Mucosa of rectum (tissue), 2 donors: ENCODE measurements at regions not wholly inside any gene's neighbourhood (a gene's known extent, or its start where the extent isn't known, plus 50 kb on each side); places are given as distances from the start of the nearest gene placed in this dataset.
A peak's percentile ranks its signal among the peaks of the same experiment; 100 is the strongest.

ENCODE experiments used
- H3K27ac ChIP-seq, 2 donors: one replicate each; pipeline ENCODE4 v1.7.0; 2013; ENCODE audit warnings: inconsistent platforms in 2 of 2, low read depth in 2 of 2, low read length in 2 of 2
- H3K27me3 ChIP-seq, 2 donors: one replicate each; pipeline ENCODE4 v1.7.0; 2013; ENCODE audit warnings: low read length in 2 of 2; ENCODE audit not compliant: control insufficient read depth in 2 of 2, insufficient read depth in 2 of 2
- H3K36me3 ChIP-seq, 2 donors: one replicate each; pipeline ENCODE4 v1.7.0; 2013; ENCODE audit warnings: low read length in 2 of 2; ENCODE audit not compliant: control insufficient read depth in 2 of 2, insufficient read depth in 2 of 2
- H3K4me1 ChIP-seq, 2 donors: one replicate each; pipeline ENCODE4 v1.7.0; 2013; ENCODE audit warnings: low read length in 2 of 2, mild to moderate bottlenecking in 1 of 2; ENCODE audit not compliant: control insufficient read depth in 2 of 2, insufficient read depth in 2 of 2
- H3K4me3 ChIP-seq, 2 donors: one replicate each; pipeline ENCODE4 v1.7.0; 2013; ENCODE audit warnings: low read length in 2 of 2
- H3K9ac ChIP-seq, 2 donors: one replicate each; pipeline ENCODE4 v1.7.0; 2013; ENCODE audit warnings: low read length in 2 of 2, low read depth in 1 of 2, mild to moderate bottlenecking in 1 of 2
- H3K9me3 ChIP-seq, 2 donors: one replicate each; pipeline ENCODE4 v1.7.0; 2013; ENCODE audit warnings: low read length in 2 of 2; ENCODE audit not compliant: control insufficient read depth in 2 of 2
- donor health status: healthy.
- donor health status: Normal muscosa, but diverticular disease.

DNA sequence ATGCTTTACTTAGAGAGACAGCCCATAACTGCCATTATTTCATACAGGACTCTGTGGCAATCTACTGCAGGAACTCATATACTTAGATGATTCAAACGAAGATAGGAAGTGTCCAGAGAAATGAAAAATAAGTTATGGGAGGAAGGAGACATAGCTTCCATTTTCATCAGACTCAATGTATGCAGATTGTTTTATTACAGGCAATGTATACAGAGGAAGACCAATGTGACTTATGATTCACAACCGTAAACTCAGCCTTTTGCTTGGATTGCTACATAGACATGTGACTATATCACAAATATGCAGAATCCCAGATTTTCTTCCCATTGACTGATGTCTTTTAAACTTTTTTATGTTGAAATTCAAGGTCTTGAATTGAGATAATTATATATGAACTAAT is 793.4 kb downstream of the SATB2 start:
- Histone ChIP-seq H3K27ac (peak overlapping the region in 1 of 2 donors; percentile 22), H3K36me3 (no peaks in the 10 kb centered on the region), H3K9me3 (no peaks in the 10 kb centered on the region), H3K9ac (no peak overlapping the region), H3K4me1 (peaks cover 1 to 6% of the 10 kb centered on the region in 2 donors), H3K4me3 (no peak overlapping the region), H3K27me3 (no peaks in the 10 kb centered on the region)

DNA sequence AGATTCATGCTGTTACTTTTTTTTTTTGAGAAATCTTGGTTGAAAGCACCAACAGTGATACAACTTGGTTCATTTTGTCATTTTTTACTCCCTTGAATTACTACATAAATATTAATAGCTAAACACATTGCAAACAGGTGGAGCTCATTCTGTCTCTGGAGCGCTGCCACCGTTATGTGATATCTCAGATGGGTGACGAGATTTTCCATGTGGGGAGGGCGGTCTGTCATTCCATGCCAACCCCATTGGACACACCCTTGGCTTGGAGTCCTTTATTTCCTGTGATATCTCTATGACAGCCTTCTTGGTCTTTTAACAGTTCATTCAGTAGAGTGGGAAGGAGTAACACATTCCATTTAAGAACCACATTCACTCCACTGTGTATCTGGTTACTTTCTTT is 794.8 kb downstream of the SATB2 start:
- Histone ChIP-seq H3K27ac (no peak overlapping the region), H3K4me1 (peaks cover 7 to 8% of the 10 kb centered on the region in 2 donors), H3K27me3 (no peaks in the 10 kb centered on the region), H3K9me3 (no peaks in the 10 kb centered on the region), H3K4me3 (no peak overlapping the region), H3K9ac (no peak overlapping the region), H3K36me3 (no peaks in the 10 kb centered on the region)

DNA sequence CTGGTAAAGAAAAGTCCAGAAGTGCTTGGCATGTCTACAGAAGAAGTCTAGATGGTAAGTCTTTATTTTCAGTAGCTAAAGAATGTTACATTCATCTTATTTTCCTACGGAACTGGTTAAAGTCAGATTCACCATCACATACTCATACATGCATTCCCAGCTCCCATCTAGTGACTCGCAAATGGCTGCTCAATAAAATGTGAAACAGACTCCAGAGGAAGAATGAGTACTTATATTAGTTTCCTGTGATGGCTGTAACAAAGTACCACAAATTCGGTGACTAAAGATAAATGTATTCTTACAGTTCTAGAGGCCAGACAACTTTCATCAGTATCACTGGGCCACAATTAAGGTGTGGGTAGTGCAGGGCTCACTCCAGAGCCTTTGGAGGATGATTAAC is 797.2 kb downstream of the SATB2 start:
- Histone ChIP-seq H3K27me3 (no peaks in the 10 kb centered on the region), H3K4me1 (peaks cover 7 to 13% of the 10 kb centered on the region in 2 donors), H3K36me3 (no peaks in the 10 kb centered on the region), H3K4me3 (no peak overlapping the region), H3K27ac (no peak overlapping the region), H3K9ac (no peak overlapping the region), H3K9me3 (no peaks in the 10 kb centered on the region)

DNA sequence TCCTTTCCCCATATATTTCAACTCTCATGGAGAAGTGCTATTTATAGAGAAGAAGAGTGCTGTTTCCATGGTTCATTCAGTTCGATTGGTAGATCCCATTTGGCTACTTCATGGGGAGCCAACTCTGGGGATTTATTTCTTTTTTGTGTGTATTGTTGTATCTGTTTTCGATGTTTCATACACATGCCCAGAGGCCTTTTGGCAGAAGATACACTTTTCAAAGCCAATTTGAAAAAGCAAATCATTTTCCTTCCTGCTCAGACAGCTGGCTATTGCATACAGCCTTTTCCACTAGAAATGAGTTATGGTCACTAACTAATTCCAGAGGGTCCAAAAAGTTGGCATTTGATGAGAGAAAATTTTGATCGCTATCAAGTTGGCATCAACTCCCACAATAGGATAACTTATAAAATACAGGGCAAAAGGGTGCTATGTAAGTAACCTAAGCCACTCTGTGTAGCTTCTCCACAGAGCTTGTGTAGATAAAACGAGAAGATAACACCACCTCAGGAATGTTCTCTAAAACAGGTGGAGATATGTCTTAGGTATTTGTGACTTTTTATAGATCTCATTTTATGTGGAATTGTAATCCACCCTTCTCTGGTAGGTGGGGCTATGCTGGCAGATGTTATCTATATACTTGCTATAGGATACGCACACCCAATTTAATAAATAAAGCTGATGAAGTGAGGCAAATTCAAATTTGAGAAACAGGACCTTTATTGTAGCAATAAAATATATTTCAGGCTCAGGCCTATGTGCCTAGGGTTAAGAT is 798.5 kb downstream of the SATB2 start:
- Histone ChIP-seq H3K36me3 (no peaks in the 10 kb centered on the region), H3K9me3 (no peaks in the 10 kb centered on the region), H3K27ac (peak overlapping the region; percentile 9 to 52), H3K27me3 (no peaks in the 10 kb centered on the region), H3K9ac (no peak overlapping the region), H3K4me3 (no peak overlapping the region), H3K4me1 (peaks cover 7 to 8% of the 10 kb centered on the region in 2 donors)

DNA sequence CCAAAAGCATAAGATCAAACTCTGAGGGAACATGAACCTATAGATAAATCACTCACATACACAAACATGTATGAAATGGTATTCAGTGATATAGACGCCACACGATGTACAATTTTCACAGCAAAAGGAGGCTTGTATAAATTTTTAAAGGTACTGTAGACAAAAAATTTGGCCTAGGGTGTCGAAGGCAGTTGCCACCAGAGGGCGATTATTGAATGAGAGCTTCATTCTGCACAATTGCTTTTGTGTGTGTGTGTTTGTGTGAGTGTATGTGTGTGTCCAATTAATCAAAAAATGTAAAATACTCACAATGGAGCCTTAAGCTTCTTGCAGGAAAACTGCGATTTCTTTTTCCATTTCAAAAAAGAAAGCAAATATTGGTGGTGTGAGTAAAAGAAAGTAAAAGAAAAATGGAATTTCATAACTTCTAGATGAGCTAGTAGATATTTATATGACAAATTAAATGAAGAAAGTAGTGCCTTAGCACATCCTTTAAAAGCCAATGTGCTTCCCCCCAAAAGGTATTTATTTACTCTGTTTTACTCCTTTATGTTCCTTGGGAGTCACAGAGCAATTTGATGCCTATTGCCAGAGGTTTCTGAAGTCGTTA is 800.1 kb downstream of the SATB2 start:
- Histone ChIP-seq H3K27me3 (no peaks in the 10 kb centered on the region), H3K9me3 (no peaks in the 10 kb centered on the region), H3K9ac (no peak overlapping the region), H3K4me3 (no peak overlapping the region), H3K36me3 (no peaks in the 10 kb centered on the region), H3K4me1 (peaks cover 7 to 8% of the 10 kb centered on the region in 2 donors), H3K27ac (no peak overlapping the region)

DNA sequence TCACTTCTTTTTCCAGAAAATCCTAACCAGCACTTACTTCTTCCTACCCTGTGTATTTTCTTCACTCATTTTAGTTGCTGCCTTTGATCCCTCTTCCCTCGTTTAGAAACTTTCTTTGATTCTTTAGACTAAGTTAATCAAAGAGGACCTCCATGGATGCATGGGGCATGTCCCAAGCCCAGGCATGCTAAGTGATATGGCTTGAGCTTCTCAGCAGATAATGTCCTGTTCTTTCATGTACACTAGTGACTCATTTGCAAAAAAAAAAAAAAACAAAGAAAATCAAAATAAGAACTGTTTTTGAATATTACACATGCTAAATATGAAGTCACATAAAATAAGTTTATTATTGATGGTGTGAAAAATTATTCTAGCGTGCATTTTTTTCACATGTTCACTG is 800.9 kb downstream of the SATB2 start:
- Histone ChIP-seq H3K36me3 (no peaks in the 10 kb centered on the region), H3K9me3 (no peaks in the 10 kb centered on the region), H3K4me1 (peaks cover 7 to 8% of the 10 kb centered on the region in 2 donors), H3K4me3 (no peak overlapping the region), H3K9ac (no peak overlapping the region), H3K27me3 (no peaks in the 10 kb centered on the region), H3K27ac (no peak overlapping the region)

DNA sequence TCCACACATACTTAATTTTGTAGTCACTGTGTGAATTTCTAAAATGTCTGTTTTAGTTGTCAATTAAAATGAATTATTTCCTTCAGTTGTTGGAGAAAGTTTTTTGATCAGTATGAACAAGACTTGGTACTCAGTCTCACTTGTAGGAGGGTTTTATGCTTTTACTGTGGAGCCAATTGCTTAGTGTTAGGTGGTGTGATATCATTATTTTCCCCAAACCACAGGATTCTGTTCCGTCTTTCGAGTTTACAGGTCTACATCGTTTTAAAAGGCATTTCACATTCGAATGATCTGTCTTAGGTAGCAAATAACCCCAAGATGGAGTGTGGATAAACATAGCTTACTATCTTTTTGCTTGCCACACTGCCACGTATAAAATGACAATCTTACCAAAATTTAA is 803.1 kb downstream of the SATB2 start:
- Histone ChIP-seq H3K4me3 (no peak overlapping the region), H3K4me1 (peaks cover 7 to 8% of the 10 kb centered on the region in 2 donors), H3K27me3 (no peaks in the 10 kb centered on the region), H3K9ac (no peak overlapping the region), H3K27ac (no peak overlapping the region), H3K36me3 (no peaks in the 10 kb centered on the region), H3K9me3 (no peaks in the 10 kb centered on the region)

DNA sequence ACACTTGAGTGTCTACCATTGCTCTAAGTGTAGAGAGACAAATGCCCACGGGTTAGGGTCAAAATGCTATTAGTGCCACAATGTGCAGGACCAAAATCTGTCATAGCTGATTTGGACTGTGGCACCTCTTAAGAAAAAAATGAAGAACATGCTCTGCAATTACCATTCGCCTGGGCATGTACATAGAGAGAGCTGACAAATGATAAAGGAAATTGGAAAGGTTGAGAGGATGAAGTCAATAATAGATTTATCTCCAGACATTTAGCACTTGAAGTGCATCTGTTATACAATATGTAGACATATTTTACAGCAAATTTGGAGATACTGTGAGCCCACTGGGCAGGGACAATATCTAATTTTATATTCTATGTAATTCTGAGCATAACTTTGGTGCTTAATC is 804.4 kb downstream of the SATB2 start:
- Histone ChIP-seq H3K9me3 (no peaks in the 10 kb centered on the region), H3K36me3 (no peaks in the 10 kb centered on the region), H3K4me3 (no peak overlapping the region), H3K27ac (no peak overlapping the region), H3K27me3 (no peaks in the 10 kb centered on the region), H3K4me1 (peaks cover 0 to 5% of the 10 kb centered on the region in 2 donors), H3K9ac (no peak overlapping the region)

DNA sequence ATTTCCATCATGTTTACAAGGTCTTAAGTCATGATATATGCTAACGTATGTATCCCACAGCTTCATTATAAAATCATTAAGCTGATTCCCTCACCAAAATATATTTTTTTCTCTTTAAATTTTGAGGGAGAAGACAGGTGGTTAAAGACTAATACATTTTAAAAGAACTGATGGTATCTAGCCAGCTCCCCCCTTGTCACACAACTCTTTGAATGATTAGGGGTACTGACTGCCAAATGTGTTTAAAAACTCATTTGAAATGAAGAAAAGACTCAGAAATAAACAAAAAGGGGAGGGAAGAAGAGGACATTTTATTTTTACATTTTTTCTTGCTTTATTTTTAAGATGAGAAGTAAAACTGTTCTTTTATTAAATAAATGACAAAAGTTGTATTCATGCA is 805.3 kb downstream of the SATB2 start:
- H3K9ac ChIP-seq = no peak overlapping the region
- no peaks in the 10 kb centered on the region for H3K36me3 ChIP-seq
- H3K4me1 ChIP-seq = peaks cover 0 to 2% of the 10 kb centered on the region in 2 donors
- H3K9me3 ChIP-seq = no peaks in the 10 kb centered on the region
- H3K4me3 ChIP-seq = no peak overlapping the region
- no peaks in the 10 kb centered on the region for H3K27me3 ChIP-seq
- no peak overlapping the region for H3K27ac ChIP-seq

DNA sequence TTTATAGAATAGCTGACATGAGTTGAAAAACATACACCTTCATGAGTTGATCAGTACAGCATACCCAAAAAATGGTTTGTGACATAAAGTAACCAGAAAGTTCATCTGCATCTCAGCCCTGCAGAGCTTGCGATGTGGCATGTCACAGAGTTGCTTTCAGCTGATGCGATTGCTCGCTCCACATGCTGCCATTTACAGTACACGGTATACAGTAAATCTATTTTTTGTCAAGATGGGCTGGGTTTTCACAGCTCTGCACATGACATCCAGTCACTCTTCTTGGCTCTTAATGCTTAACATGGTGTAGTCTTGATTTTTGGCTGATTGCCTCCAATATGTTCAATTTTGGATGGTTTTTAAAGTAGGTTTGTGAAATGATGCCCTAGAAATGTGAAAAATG is 811.9 kb downstream of the SATB2 start:
- H3K27ac ChIP-seq = no peak overlapping the region
- no peaks in the 10 kb centered on the region for H3K9me3 ChIP-seq
- H3K9ac ChIP-seq = no peak overlapping the region
- no peak overlapping the region for H3K4me3 ChIP-seq
- peaks cover 0 to 3% of the 10 kb centered on the region in 2 donors for H3K4me1 ChIP-seq
- H3K27me3 ChIP-seq = no peaks in the 10 kb centered on the region
- H3K36me3 ChIP-seq = no peaks in the 10 kb centered on the region
